Fibroblast of villous mesenchyme (primary cell): ENCODE measurements at regions not wholly inside any gene's neighbourhood (a gene's known extent, or its start where the extent isn't known, plus 50 kb on each side); places are given as distances from the start of the nearest gene placed in this dataset.

ENCODE experiments used
- DNase-seq: peaks from one replicate; pipeline ENCODE4 v3.0.0-alpha.2; 2010; ENCODE audit warnings: low read depth
- H3K4me3 ChIP-seq: 2 replicates; pipeline ENCODE4 v1.5.1; 2011; ENCODE audit warnings: low read depth, mild to moderate bottlenecking, low read length
- CTCF ChIP-seq: IDR thresholded peaks from 2 replicates; pipeline ENCODE4 v1.5.1; 2012; ENCODE audit warnings: low read depth, mild to moderate bottlenecking, low read length; ENCODE audit not compliant: insufficient read depth

GRCh38 chr7:86970986-86971385, 88.5 kb downstream of the ELAPOR2 start:
- no peak for TF ChIP-seq CTCF
- H3K4me3 ChIP-seq = no peak overlapping the region
- no peak for DNase-seq

- no peak for TF ChIP-seq CTCF
- no peak overlapping the region for H3K4me3 ChIP-seq
- DNase-seq = no peak
These were observed 88.9 kb downstream of the ELAPOR2 start for GRCh38 chr7:86970547-86970946.

- TF ChIP-seq CTCF = no peak
- H3K4me3 ChIP-seq = no peak overlapping the region
- DNase-seq = no peak
These were observed 89.6 kb downstream of the ELAPOR2 start for GRCh38 chr7:86969865-86970264.

- no peak overlapping the region for H3K4me3 ChIP-seq
- no peak for DNase-seq
- no peak for TF ChIP-seq CTCF
These were observed 90.8 kb downstream of the ELAPOR2 start for GRCh38 chr7:86968618-86969017.

GRCh38 chr7:86966916-86967315, 92.5 kb downstream of the ELAPOR2 start:
- no peak overlapping the region for H3K4me3 ChIP-seq
- no peak for DNase-seq
- no peak for TF ChIP-seq CTCF

GRCh38 chr7:86965727-86966120, 93.7 kb downstream of the ELAPOR2 start:
- no peak for TF ChIP-seq CTCF
- no peak for DNase-seq

GRCh38 chr7:86964973-86965726, 94.3 kb downstream of the ELAPOR2 start:
- TF ChIP-seq CTCF = no peak
- no peak overlapping the region for H3K4me3 ChIP-seq
- no peak for DNase-seq

More at GRCh38 chr7:86965727-86966120, 93.7 kb downstream of the ELAPOR2 start:
- H3K4me3 ChIP-seq = no peak overlapping the region
